HEK293T (cell line): ENCODE measurements at regions not wholly inside any gene's neighbourhood (a gene's known extent, or its start where the extent isn't known, plus 50 kb on each side); places are given as distances from the start of the nearest gene placed in this dataset.
"Not testable (repeated sequence)": the region's sequence is repeated elsewhere in the genome, so short reads cannot be mapped to it uniquely, and the experiment has no call there.

Experiments used
- ARNT ChIP-seq: fragments of 450-650 bp; IDR thresholded peaks from 2 replicates; pipeline ENCODE4 v1.6.1; 2017; ENCODE audit warnings: mild to moderate bottlenecking
- BHLHE40 ChIP-seq: fragments of 450-650 bp; IDR thresholded peaks from 2 replicates; pipeline ENCODE4 v1.6.1; 2016; ENCODE audit warnings: mild to moderate bottlenecking, moderate library complexity, borderline replicate concordance
- FOXM1 ChIP-seq: fragments of 450-650 bp; IDR thresholded peaks from 2 replicates; pipeline ENCODE4 v1.6.1; 2017; ENCODE audit warnings: mild to moderate bottlenecking, borderline replicate concordance
- NFRKB ChIP-seq: fragments of 450-650 bp; IDR thresholded peaks from 2 replicates; pipeline ENCODE4 v1.6.1; 2016; ENCODE audit warnings: mild to moderate bottlenecking, moderate library complexity
- SP1 ChIP-seq: fragments of 450-650 bp; IDR thresholded peaks from 2 replicates; pipeline ENCODE4 v1.6.1; 2017
- SUZ12 ChIP-seq: fragments of 450-650 bp; IDR thresholded peaks from 2 replicates; pipeline ENCODE4 v1.6.1; 2016; ENCODE audit warnings: mild to moderate bottlenecking
- TF ChIP-seq, protein P1 (sequence below): fragments of 450-650 bp; IDR thresholded peaks from 2 replicates; pipeline ENCODE4 v1.6.1; 2016

DNA sequence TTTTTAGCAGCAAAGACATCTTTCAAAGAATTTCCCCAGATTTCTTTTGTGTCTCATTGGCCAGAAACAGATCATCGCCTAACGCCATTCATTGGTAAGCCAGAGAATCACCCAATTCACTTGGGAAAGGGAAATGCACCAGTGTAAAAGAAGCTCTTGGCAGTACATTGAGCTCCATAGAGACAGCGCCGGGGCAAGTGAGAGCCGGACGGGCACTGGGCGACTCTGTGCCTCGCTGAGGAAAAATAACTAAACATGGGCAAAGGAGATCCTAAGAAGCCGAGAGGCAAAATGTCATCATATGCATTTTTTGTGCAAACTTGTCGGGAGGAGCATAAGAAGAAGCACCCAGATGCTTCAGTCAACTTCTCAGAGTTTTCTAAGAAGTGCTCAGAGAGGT lies 630.6 kb upstream of the ZNF385D start:
- not testable (repeated sequence) for TF ChIP-seq FOXM1, BHLHE40, SP1, NFRKB, SUZ12, ARNT
- TF ChIP-seq, protein P1, sequence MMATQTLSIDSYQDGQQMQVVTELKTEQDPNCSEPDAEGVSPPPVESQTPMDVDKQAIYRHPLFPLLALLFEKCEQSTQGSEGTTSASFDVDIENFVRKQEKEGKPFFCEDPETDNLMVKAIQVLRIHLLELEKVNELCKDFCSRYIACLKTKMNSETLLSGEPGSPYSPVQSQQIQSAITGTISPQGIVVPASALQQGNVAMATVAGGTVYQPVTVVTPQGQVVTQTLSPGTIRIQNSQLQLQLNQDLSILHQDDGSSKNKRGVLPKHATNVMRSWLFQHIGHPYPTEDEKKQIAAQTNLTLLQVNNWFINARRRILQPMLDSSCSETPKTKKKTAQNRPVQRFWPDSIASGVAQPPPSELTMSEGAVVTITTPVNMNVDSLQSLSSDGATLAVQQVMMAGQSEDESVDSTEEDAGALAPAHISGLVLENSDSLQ, result not testable (repeated sequence)
